ENCODE measurements at regions not wholly inside any gene's neighbourhood (a gene's known extent, or its start where the extent isn't known, plus 50 kb on each side); places are given as distances from the start of the nearest gene placed in this dataset.

- TF ChIP-seq CTCF (IDR thresholded peaks at IDR 0.05; ENCODE audit: low read length) (no peak), EZH2 (IDR thresholded peaks at IDR 0.05; ENCODE audit: borderline replicate concordance, low read length) (no peak)
- Histone ChIP-seq H3F3A (ENCODE audit: insufficient read depth, low read length) (no peaks in the 10 kb centered on the region; the same call in 1 of the 2 replicates), H3K9me3 (ENCODE audit: low read length) (no peaks in the 10 kb centered on the region), H3K4me3 (ENCODE audit: low read depth, low read length, poor library complexity, severe bottlenecking) (no peak overlapping the region), H3K27ac (ENCODE audit: low read depth, low read length, poor library complexity, severe bottlenecking) (no peak overlapping the region), H3K4me2 (ENCODE audit: low read length) (no peak overlapping the region), H3K36me3 (ENCODE audit: insufficient read depth, low read length) (no peaks in the 10 kb centered on the region), H3K79me2 (ENCODE audit: insufficient read depth, low read length) (no peaks in the 10 kb centered on the region), H3K9me2 (ENCODE audit: low read depth, low read length) (no peaks in the 10 kb centered on the region), H2AFZ (ENCODE audit: low read length) (no peak overlapping the region), H3K9ac (ENCODE audit: low read length) (no peak overlapping the region), H3K4me1 (ENCODE audit: insufficient read depth, low read length, severe bottlenecking) (peaks cover 15% of the 10 kb centered on the region), H4K20me1 (ENCODE audit: insufficient read depth, low read length) (no peaks in the 10 kb centered on the region), H3K27me3 (ENCODE audit: insufficient read depth, low read length) (no peaks in the 10 kb centered on the region)
Measured at GRCh38 chr1:199515261-199515660, 512.2 kb upstream of the NR5A2 start.

- Histone ChIP-seq H3K27me3 (ENCODE audit: insufficient read depth, low read length) (no peaks in the 10 kb centered on the region), H3K27ac (ENCODE audit: low read depth, low read length, poor library complexity, severe bottlenecking) (no peak overlapping the region), H3K9me2 (ENCODE audit: low read depth, low read length) (no peaks in the 10 kb centered on the region), H2AFZ (ENCODE audit: low read length) (no peak overlapping the region), H3K9ac (ENCODE audit: low read length) (no peak overlapping the region), H3F3A (ENCODE audit: insufficient read depth, low read length) (no peaks in the 10 kb centered on the region), H3K79me2 (ENCODE audit: insufficient read depth, low read length) (no peaks in the 10 kb centered on the region), H3K9me3 (ENCODE audit: low read length) (no peaks in the 10 kb centered on the region), H3K36me3 (ENCODE audit: insufficient read depth, low read length) (no peaks in the 10 kb centered on the region), H3K4me2 (ENCODE audit: low read length) (no peak overlapping the region), H4K20me1 (ENCODE audit: insufficient read depth, low read length) (no peaks in the 10 kb centered on the region), H3K4me1 (ENCODE audit: insufficient read depth, low read length, severe bottlenecking) (no peaks in the 10 kb centered on the region), H3K4me3 (ENCODE audit: low read depth, low read length, poor library complexity, severe bottlenecking) (no peak overlapping the region)
- TF ChIP-seq EZH2 (IDR thresholded peaks at IDR 0.05; ENCODE audit: borderline replicate concordance, low read length): no peak
- TF ChIP-seq CTCF (IDR thresholded peaks at IDR 0.05; ENCODE audit: low read length): no peak
Measured at GRCh38 chr1:199522338-199522737, 505.2 kb upstream of the NR5A2 start.

GRCh38 chr1:199522936-199523335 is 504.6 kb upstream of the NR5A2 start:
- Histone ChIP-seq H3F3A (ENCODE audit: insufficient read depth, low read length) (no peaks in the 10 kb centered on the region), H3K27ac (ENCODE audit: low read depth, low read length, poor library complexity, severe bottlenecking) (no peak overlapping the region), H3K9me3 (ENCODE audit: low read length) (no peaks in the 10 kb centered on the region), H4K20me1 (ENCODE audit: insufficient read depth, low read length) (no peaks in the 10 kb centered on the region), H3K79me2 (ENCODE audit: insufficient read depth, low read length) (no peaks in the 10 kb centered on the region), H3K4me2 (ENCODE audit: low read length) (no peak overlapping the region), H3K27me3 (ENCODE audit: insufficient read depth, low read length) (no peaks in the 10 kb centered on the region), H3K9ac (ENCODE audit: low read length) (no peak overlapping the region), H3K4me1 (ENCODE audit: insufficient read depth, low read length, severe bottlenecking) (no peaks in the 10 kb centered on the region), H3K36me3 (ENCODE audit: insufficient read depth, low read length) (no peaks in the 10 kb centered on the region), H3K9me2 (ENCODE audit: low read depth, low read length) (no peaks in the 10 kb centered on the region), H2AFZ (ENCODE audit: low read length) (no peak overlapping the region), H3K4me3 (ENCODE audit: low read depth, low read length, poor library complexity, severe bottlenecking) (no peak overlapping the region)
- no peak for TF ChIP-seq CTCF (IDR thresholded peaks at IDR 0.05; ENCODE audit: low read length)
- TF ChIP-seq EZH2 (IDR thresholded peaks at IDR 0.05; ENCODE audit: borderline replicate concordance, low read length): no peak

Measured in OCI-LY1 (cell line).